K562 (cell line): ENCODE measurements at regions not wholly inside any gene's neighbourhood (a gene's known extent, or its start where the extent isn't known, plus 50 kb on each side); places are given as distances from the start of the nearest gene placed in this dataset.

Source experiments
- ATAC-seq: fragments of 200-7000 bp; cut with Tn5 transposase; 3 replicates; pipeline ENCODE4 v1.9.1; 2020; ENCODE audit warnings: moderate library complexity
- BruUV-seq: library from RNA; stranded (reverse); fragments of 400-500 nt; replicated peaks from 2 replicates; lab custom pipeline; 2021; lab: Mats Ljungman, UMichigan
- CTCF ChIA-PET: fragments of 300-600 bp; formaldehyde crosslinking; extraction: SDS; loops from one replicate; lab custom pipeline; 2021; ENCODE audit warnings: low intra/inter-chr PET ratio; lab: Yijun Ruan, JAX
- POLR2A ChIA-PET: fragments of 300-600, 350-650 bp; sonication (Branson Sonifier 250); formaldehyde crosslinking; extraction: SDS; loops from one replicate; lab custom pipeline; 2021; ENCODE audit warnings: antibody characterized with exemption, inconsistent platforms; lab: Yijun Ruan, JAX
- DNase-seq, 4 experiments: peaks; one replicate each; pipeline versions ENCODE4 v3.0.0 to v3.0.0-alpha.2; 2011 to 2018; ENCODE audit warnings: low spot score in 3 of 4, mixed read lengths in 3 of 4; ENCODE audit errors: extremely low read depth in 1 of 4
- FAIRE-seq: peaks from 2 replicates; lab custom pipeline; 2011; peaks lifted over from hg19 to GRCh38; lab: Jason Lieb, UNC
- H2AFZ ChIP-seq: 2 replicates; pipeline ENCODE4 v1.6.0; 2011; ENCODE audit warnings: low read depth, low read length, control low read depth, inconsistent platforms
- H3K27ac ChIP-seq: fragments of 200-600 bp; 3 replicates; pipeline ENCODE4 v1.8.0; 2011; ENCODE audit warnings: low read depth, mild to moderate bottlenecking, control low read depth, inconsistent platforms, low read length, moderate library complexity, mixed read lengths; ENCODE audit errors: extremely low read depth
- H3K27me3 ChIP-seq, 2 experiments: fragments of 300-600 bp in 1 of 2; 2 replicates in 1 of 2; 3 replicates in 1 of 2; pipeline versions ENCODE4 v1.6.0 to v1.8.0; 2011; ENCODE audit warnings: inconsistent platforms in 2 of 2, low read length in 2 of 2, mild to moderate bottlenecking in 1 of 2, mixed read lengths in 1 of 2, moderate library complexity in 1 of 2; ENCODE audit not compliant: control insufficient read depth in 2 of 2, insufficient read depth in 2 of 2
- H3K36me3 ChIP-seq: fragments of 300-600 bp; 3 replicates; pipeline ENCODE4 v1.8.0; 2011; ENCODE audit warnings: mild to moderate bottlenecking, low read length, inconsistent platforms; ENCODE audit not compliant: control insufficient read depth, insufficient read depth
- H3K4me1 ChIP-seq, 2 experiments: fragments of 200-600 bp in 1 of 2; replicated peaks in 1 of 2; 2 replicates in 1 of 2; 3 replicates in 1 of 2; pipeline versions ENCODE4 v1.5.1 to v1.8.0; 2011; ENCODE audit warnings: inconsistent platforms in 2 of 2, low read length in 2 of 2, mild to moderate bottlenecking in 1 of 2, mixed read lengths in 1 of 2, moderate library complexity in 1 of 2; ENCODE audit not compliant: control insufficient read depth in 2 of 2, insufficient read depth in 2 of 2
- H3K4me2 ChIP-seq: 2 replicates; pipeline ENCODE4 v1.6.1; 2011; ENCODE audit warnings: low read length, control low read depth, inconsistent platforms, mixed read lengths; ENCODE audit not compliant: insufficient read depth
- H3K4me3 ChIP-seq: fragments of 200-600 bp; sonication (generic), shearing (Covaris generic); 2 replicates; pipeline ENCODE4 v1.5.1; 2016; ENCODE audit warnings: control low read depth, inconsistent platforms
- H3K79me2 ChIP-seq: fragments of 200-600 bp; 3 replicates; pipeline ENCODE4 v1.8.0; 2011; ENCODE audit warnings: low read length, inconsistent platforms; ENCODE audit not compliant: control insufficient read depth, insufficient read depth
- H3K9ac ChIP-seq, 2 experiments: 2 replicates each; pipeline versions ENCODE4 v1.6.0 to v1.6.1; 2011; ENCODE audit warnings: low read depth in 2 of 2, low read length in 2 of 2, control low read depth in 1 of 2, inconsistent platforms in 1 of 2, mild to moderate bottlenecking in 1 of 2, mixed read lengths in 1 of 2; ENCODE audit not compliant: insufficient read depth in 1 of 2
- H3K9me1 ChIP-seq: one replicate; pipeline ENCODE4 v1.6.0; 2011; ENCODE audit warnings: inconsistent platforms, mild to moderate bottlenecking, low read length, moderate library complexity; ENCODE audit not compliant: control insufficient read depth, insufficient read depth
- H3K9me3 ChIP-seq: replicated peaks from 2 replicates; pipeline ENCODE4 v1.5.1; 2011; ENCODE audit warnings: low read depth, low read length, inconsistent platforms; ENCODE audit not compliant: control insufficient read depth, insufficient read depth
- H4K20me1 ChIP-seq: replicated peaks from 2 replicates; pipeline ENCODE4 v1.6.1; 2011; ENCODE audit warnings: low read length, inconsistent platforms, mixed read lengths; ENCODE audit not compliant: control insufficient read depth, insufficient read depth
- BDP1 ChIP-seq: IDR thresholded peaks from 3 replicates; pipeline ENCODE4 v1.6.1; 2011; ENCODE audit not compliant: insufficient read length, insufficient read depth
- ERF ChIP-seq: fragments of 450-650 bp; formaldehyde crosslinking; IDR thresholded peaks from 2 replicates; pipeline ENCODE4 v1.4.0; 2020; ENCODE audit warnings: mild to moderate bottlenecking, mixed read lengths
- SMAD2 ChIP-seq: fragments of 150-350 bp; IDR thresholded peaks from 2 replicates; pipeline ENCODE4 v1.6.1; 2014; ENCODE audit warnings: low read depth, mild to moderate bottlenecking, low read length
- ZFX ChIP-seq: sonication (generic); formaldehyde crosslinking; IDR thresholded peaks from 2 replicates; pipeline ENCODE4 v1.8.0; 2022; ENCODE audit warnings: mild to moderate bottlenecking, missing genetic modification reagents, moderate library complexity
- ZNF124 ChIP-seq: sonication (generic); formaldehyde crosslinking; IDR thresholded peaks from 2 replicates; pipeline ENCODE4 v1.8.1; 2022; ENCODE audit warnings: missing genetic modification reagents
- ZNF644 ChIP-seq: fragments of 200-800 bp; sonication (Bioruptor generic); IDR thresholded peaks from 2 replicates; pipeline ENCODE4 v1.6.1; 2016; ENCODE audit warnings: low read depth, missing genetic modification characterization, missing compliant biosample characterization
- WGBS: fragments of 100-300 bp; shearing (Covaris generic); methylation state at CpG from one replicate; pipeline ENCODE4 v1.1.6; 2016; ENCODE audit warnings: low coverage, mixed read lengths; ENCODE audit not compliant: insufficient coverage; ENCODE audit errors: missing lambda C conversion rate; 5-methylcytosine and 5-hydroxymethylcytosine counted together
- in situ Hi-C: fragments of 300-500 bp; cut with MboI; formaldehyde crosslinking; loops from 4 replicates; pipeline ENCODE4 v1.15.0; 2018; ENCODE audit warnings: inconsistent platforms, mixed read lengths
- intact Hi-C: fragments of 100-400 bp; cut with micrococcal nuclease; formaldehyde crosslinking; loops from 2 replicates; pipeline ENCODE4 v1.14.2; 2022
- TF ChIP-seq, protein P1 (sequence below), 2 experiments: IDR thresholded peaks in 1 of 2; conservative IDR thresholded peaks in 1 of 2; 2 replicates each; pipeline ENCODE4 v1.6.1; 2016; ENCODE audit warnings: low read depth in 2 of 2, mild to moderate bottlenecking in 1 of 2, missing compliant biosample characterization in 1 of 2, missing genetic modification characterization in 1 of 2, moderate library complexity in 1 of 2
- TF ChIP-seq, protein P2 (sequence below): sonication (generic); formaldehyde crosslinking; IDR thresholded peaks from 2 replicates; pipeline ENCODE4 v1.8.1; 2022; ENCODE audit warnings: missing genetic modification reagents

DNA sequence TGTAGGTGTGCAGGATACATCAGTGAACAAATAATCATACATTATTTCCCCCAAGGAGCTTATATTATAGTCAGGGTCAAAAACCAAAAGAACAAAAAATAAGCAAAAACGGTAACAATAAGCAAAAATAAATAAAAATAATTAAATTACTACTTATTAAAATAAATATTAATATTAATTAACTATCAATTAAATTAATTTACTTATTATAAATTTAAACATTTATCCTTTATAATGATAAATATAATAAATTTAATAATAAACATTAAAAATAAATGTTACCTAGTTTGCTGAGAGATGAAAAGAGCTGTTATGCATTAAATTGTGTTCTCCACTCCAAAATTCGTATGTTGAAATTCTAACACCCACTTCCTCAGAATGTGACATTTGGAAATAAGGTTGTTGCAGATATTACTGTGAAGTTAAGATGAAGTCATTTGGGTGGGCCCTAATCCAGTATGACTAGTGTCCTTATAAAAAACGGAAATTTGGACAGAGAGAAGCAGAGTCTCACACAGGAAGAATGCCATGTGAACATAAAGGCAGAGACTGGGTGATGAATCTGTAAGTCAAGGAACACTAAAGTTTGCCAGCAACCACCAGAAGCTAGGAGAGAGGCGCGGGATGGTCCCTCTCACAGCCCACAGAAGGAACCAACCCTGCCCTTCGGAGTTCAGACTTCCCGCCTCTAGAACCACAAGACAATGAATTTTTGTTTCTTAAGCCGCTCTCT is 67.2 kb upstream of the IBSP start:
- POLR2A ChIA-PET: no interaction called here
- ATAC-seq: no peak
- no peak overlapping the region for H3K9ac ChIP-seq
- H3K27me3 ChIP-seq: no peaks in the 10 kb centered on the region
- no peaks in the 10 kb centered on the region for H3K9me1 ChIP-seq
- H3K4me3 ChIP-seq: no peak overlapping the region
- H3K4me2 ChIP-seq: no peak overlapping the region
- WGBS: 0% methylated on average over 8 of the region's 8 CpGs
- CTCF ChIA-PET: no interaction called here
- DNase-seq: no peak
- no TSS peak for BruUV-seq
- H4K20me1 ChIP-seq: no peaks in the 10 kb centered on the region
- no peaks in the 10 kb centered on the region for H3K9me3 ChIP-seq
- H3K4me1 ChIP-seq: no peaks in the 10 kb centered on the region
- no peak overlapping the region for H3K27ac ChIP-seq
- in situ Hi-C loops: no loop called here
- TF ChIP-seq, protein P1, sequence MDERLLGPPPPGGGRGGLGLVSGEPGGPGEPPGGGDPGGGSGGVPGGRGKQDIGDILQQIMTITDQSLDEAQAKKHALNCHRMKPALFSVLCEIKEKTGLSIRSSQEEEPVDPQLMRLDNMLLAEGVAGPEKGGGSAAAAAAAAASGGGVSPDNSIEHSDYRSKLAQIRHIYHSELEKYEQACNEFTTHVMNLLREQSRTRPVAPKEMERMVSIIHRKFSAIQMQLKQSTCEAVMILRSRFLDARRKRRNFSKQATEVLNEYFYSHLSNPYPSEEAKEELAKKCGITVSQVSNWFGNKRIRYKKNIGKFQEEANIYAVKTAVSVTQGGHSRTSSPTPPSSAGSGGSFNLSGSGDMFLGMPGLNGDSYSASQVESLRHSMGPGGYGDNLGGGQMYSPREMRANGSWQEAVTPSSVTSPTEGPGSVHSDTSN (CRISPR knock-in tag; IDR thresholded peaks at IDR 0.05; ENCODE audit: low read depth): no peak
- TF ChIP-seq, protein P1 (tag; conservative IDR thresholded peaks at IDR 0.05; ENCODE audit: low read depth): no peak
- TF ChIP-seq ERF (CRISPR knock-in tag) (no peak), ZNF644 (tag) (no peak), ZFX (no peak), BDP1 (no peak), SMAD2 (no peak), ZNF124 (CRISPR knock-in tag) (no peak)
- TF ChIP-seq, protein P2, sequence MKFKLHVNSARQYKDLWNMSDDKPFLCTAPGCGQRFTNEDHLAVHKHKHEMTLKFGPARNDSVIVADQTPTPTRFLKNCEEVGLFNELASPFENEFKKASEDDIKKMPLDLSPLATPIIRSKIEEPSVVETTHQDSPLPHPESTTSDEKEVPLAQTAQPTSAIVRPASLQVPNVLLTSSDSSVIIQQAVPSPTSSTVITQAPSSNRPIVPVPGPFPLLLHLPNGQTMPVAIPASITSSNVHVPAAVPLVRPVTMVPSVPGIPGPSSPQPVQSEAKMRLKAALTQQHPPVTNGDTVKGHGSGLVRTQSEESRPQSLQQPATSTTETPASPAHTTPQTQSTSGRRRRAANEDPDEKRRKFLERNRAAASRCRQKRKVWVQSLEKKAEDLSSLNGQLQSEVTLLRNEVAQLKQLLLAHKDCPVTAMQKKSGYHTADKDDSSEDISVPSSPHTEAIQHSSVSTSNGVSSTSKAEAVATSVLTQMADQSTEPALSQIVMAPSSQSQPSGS (CRISPR knock-in tag): no peak
- intact Hi-C loops: no loop called here
- H2AFZ ChIP-seq: 0 out of 2 replicates have a peak overlapping the region, but pooled peaks have one; percentile 27
- no peaks in the 10 kb centered on the region for H3K79me2 ChIP-seq
- no peak for FAIRE-seq
- no peaks in the 10 kb centered on the region for H3K36me3 ChIP-seq
